ENCODE measurements at regions not wholly inside any gene's neighbourhood (a gene's known extent, or its start where the extent isn't known, plus 50 kb on each side); places are given as distances from the start of the nearest gene placed in this dataset.

GRCh38 chr3:78426454-78426853 is 1341.3 kb downstream of the ROBO1 start:
- H3K4me2 ChIP-seq (replicated peaks; ENCODE audit: extremely low read depth, low read length, poor library complexity, severe bottlenecking): no peak overlapping the region

GRCh38 chr3:78427303-78427702 is 1340.5 kb downstream of the ROBO1 start:
- H3K27me3 ChIP-seq (ENCODE audit: control insufficient read depth in 2 of 2, insufficient read depth in 2 of 2, low read length in 2 of 2): no peaks in the 10 kb centered on the region
- H3K4me1 Mint-ChIP-seq: no peaks in the 10 kb centered on the region
- no peak overlapping the region for H3K4me3 ChIP-seq (replicated peaks in 1 of 3; ENCODE audit: low read depth in 2 of 3, low read length in 3 of 3)
- no peak for TF ChIP-seq CTCF (IDR thresholded peaks at IDR 0.05)
- H4K20me1 ChIP-seq (ENCODE audit: insufficient read depth, low read length): no peaks in the 10 kb centered on the region
- no peak overlapping the region for H3K27ac ChIP-seq (ENCODE audit: low read depth in 1 of 2, low read length in 2 of 2)
- no peak for DNase-seq
- no peaks in the 10 kb centered on the region for H3K36me3 Mint-ChIP-seq
- H3K79me2 ChIP-seq (ENCODE audit: insufficient read depth, low read length): no peaks in the 10 kb centered on the region
- no peaks in the 10 kb centered on the region for H3K36me3 ChIP-seq (replicated peaks in 1 of 2; ENCODE audit: control insufficient read depth in 1 of 2, insufficient read depth in 2 of 2, low read length in 2 of 2)
- H3K27ac Mint-ChIP-seq: no peak overlapping the region
- no peak overlapping the region for H3K4me2 ChIP-seq (replicated peaks; ENCODE audit: extremely low read depth, low read length, poor library complexity, severe bottlenecking)
- no peak overlapping the region for H2AFZ ChIP-seq (ENCODE audit: insufficient read depth, low read depth, low read length, poor library complexity, severe bottlenecking)
- no peak overlapping the region for H3K9ac ChIP-seq (ENCODE audit: insufficient read depth, low read length, poor library complexity, severe bottlenecking)
- H3K27me3 Mint-ChIP-seq (ENCODE audit: low read depth in 3 of 3): peaks cover 0 to 2% (median 0%) of the 10 kb centered on the region in 3 donors
- no peaks in the 10 kb centered on the region for H3K9me3 ChIP-seq (replicated peaks in 1 of 2; ENCODE audit: control insufficient read depth in 1 of 2, insufficient read depth in 1 of 2, low read length in 2 of 2)
- H3K4me1 ChIP-seq (ENCODE audit: control insufficient read depth in 1 of 2, insufficient read depth in 2 of 2, low read length in 2 of 2): no peaks in the 10 kb centered on the region
- no peak overlapping the region for H3K4me3 Mint-ChIP-seq
- intact Hi-C loops (cut with micrococcal nuclease): no loop called here
- H3K9me3 Mint-ChIP-seq: peaks cover 0 to 2% (median 0%) of the 10 kb centered on the region in 7 donors

More at GRCh38 chr3:78426454-78426853, 1341.3 kb downstream of the ROBO1 start:
- no peak for DNase-seq
- Mint-ChIP-seq H3K27ac (no peak overlapping the region), H3K36me3 (no peaks in the 10 kb centered on the region), H3K4me3 (no peak overlapping the region), H3K4me1 (no peaks in the 10 kb centered on the region), H3K9me3 (peaks cover 0 to 2% (median 0%) of the 10 kb centered on the region in 7 donors), H3K27me3 (ENCODE audit: low read depth in 3 of 3) (peaks cover 0 to 2% (median 0%) of the 10 kb centered on the region in 3 donors)
- intact Hi-C loops (cut with micrococcal nuclease): no loop called here
- H3K4me3 ChIP-seq (replicated peaks in 1 of 3; ENCODE audit: low read depth in 2 of 3, low read length in 3 of 3): no peak overlapping the region
- H3K27me3 ChIP-seq (ENCODE audit: control insufficient read depth in 2 of 2, insufficient read depth in 2 of 2, low read length in 2 of 2): no peaks in the 10 kb centered on the region
- H3K4me1 ChIP-seq (ENCODE audit: control insufficient read depth in 1 of 2, insufficient read depth in 2 of 2, low read length in 2 of 2): no peaks in the 10 kb centered on the region
- H3K36me3 ChIP-seq (replicated peaks in 1 of 2; ENCODE audit: control insufficient read depth in 1 of 2, insufficient read depth in 2 of 2, low read length in 2 of 2): no peaks in the 10 kb centered on the region
- no peak overlapping the region for H3K27ac ChIP-seq (ENCODE audit: low read depth in 1 of 2, low read length in 2 of 2)
- TF ChIP-seq CTCF (IDR thresholded peaks at IDR 0.05): no peak
- H3K9me3 ChIP-seq (replicated peaks in 1 of 2; ENCODE audit: control insufficient read depth in 1 of 2, insufficient read depth in 1 of 2, low read length in 2 of 2): no peaks in the 10 kb centered on the region
- no peak overlapping the region for H2AFZ ChIP-seq (ENCODE audit: insufficient read depth, low read depth, low read length, poor library complexity, severe bottlenecking)
- H3K79me2 ChIP-seq (ENCODE audit: insufficient read depth, low read length): no peaks in the 10 kb centered on the region
- no peaks in the 10 kb centered on the region for H4K20me1 ChIP-seq (ENCODE audit: insufficient read depth, low read length)
- no peak overlapping the region for H3K9ac ChIP-seq (ENCODE audit: insufficient read depth, low read length, poor library complexity, severe bottlenecking)
- WGBS (ENCODE audit: insufficient coverage): no CpG with 5 or more reads among the region's 1 CpG

Measured in CD14-positive monocyte (primary cell).